ENCODE measurements at regions not wholly inside any gene's neighbourhood (a gene's known extent, or its start where the extent isn't known, plus 50 kb on each side); places are given as distances from the start of the nearest gene placed in this dataset.
"Not testable (repeated sequence)": the region's sequence is repeated elsewhere in the genome, so short reads cannot be mapped to it uniquely, and the experiment has no call there.

GRCh38 chr6:27604986-27605385 lies 132.1 kb upstream of the ZNF184 start:
- TF ChIP-seq, protein P1, sequence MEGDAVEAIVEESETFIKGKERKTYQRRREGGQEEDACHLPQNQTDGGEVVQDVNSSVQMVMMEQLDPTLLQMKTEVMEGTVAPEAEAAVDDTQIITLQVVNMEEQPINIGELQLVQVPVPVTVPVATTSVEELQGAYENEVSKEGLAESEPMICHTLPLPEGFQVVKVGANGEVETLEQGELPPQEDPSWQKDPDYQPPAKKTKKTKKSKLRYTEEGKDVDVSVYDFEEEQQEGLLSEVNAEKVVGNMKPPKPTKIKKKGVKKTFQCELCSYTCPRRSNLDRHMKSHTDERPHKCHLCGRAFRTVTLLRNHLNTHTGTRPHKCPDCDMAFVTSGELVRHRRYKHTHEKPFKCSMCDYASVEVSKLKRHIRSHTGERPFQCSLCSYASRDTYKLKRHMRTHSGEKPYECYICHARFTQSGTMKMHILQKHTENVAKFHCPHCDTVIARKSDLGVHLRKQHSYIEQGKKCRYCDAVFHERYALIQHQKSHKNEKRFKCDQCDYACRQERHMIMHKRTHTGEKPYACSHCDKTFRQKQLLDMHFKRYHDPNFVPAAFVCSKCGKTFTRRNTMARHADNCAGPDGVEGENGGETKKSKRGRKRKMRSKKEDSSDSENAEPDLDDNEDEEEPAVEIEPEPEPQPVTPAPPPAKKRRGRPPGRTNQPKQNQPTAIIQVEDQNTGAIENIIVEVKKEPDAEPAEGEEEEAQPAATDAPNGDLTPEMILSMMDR (IDR thresholded peaks at IDR 0.05; ENCODE audit: unreplicated experiment in 3 of 3), result no peak
- Mint-ChIP-seq H3K4me1 (peaks cover 21% of the 10 kb centered on the region), H3K36me3 (ENCODE audit: low read depth) (no peaks in the 10 kb centered on the region)

DNA sequence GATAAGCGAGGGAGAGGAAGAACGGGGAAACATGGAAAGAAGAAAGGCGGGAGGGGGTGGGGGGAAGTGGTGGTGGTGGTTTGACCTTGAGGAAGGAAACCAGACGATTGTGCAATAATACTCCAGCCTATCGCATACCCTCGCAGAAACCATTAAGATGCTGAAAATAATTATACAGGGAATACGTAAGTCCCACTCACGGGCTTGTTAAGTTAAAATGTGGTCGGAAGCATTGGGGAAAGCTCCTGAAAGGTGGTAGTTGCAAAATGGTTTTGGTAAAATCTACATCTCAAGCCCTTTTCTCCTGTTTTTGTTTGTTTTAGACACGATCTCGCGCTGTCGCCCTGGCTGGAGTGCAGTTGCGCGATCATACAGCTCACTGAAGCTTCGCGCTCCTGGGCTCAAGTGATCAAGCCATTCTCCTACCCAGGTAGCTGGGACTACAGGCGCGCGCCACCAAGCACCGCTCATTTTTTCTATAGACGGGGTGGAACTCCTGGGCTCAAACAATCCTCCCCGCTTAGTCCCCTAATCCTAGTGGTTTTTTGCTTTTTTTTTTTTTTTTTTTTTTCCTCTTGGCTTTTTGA lies 128.9 kb upstream of the ZNF184 start:
- TF ChIP-seq, protein P1 (IDR thresholded peaks at IDR 0.05; ENCODE audit: unreplicated experiment in 3 of 3), result no peak
- Mint-ChIP-seq H3K27me3 (ENCODE audit: low read depth) (peaks cover 99% of the 10 kb centered on the region), H3K36me3 (ENCODE audit: low read depth) (no peaks in the 10 kb centered on the region), H3K27ac (no peak overlapping the region), H3K9me3 (peaks cover 2% of the 10 kb centered on the region), H3K4me3 (peak overlapping the region; percentile 74 to 80 (median 79)), H3K4me1 (peaks cover 21% of the 10 kb centered on the region)

More at GRCh38 chr6:27604986-27605385, 132.1 kb upstream of the ZNF184 start:
- Mint-ChIP-seq H3K27me3 (ENCODE audit: low read depth) (peaks cover 87% of the 10 kb centered on the region), H3K27ac (peak overlapping the region in 2 of 3 experiments; percentile 54 to 71), H3K9me3 (no peaks in the 10 kb centered on the region), H3K4me3 (peak overlapping the region; percentile 85 to 88 (median 85))

DNA sequence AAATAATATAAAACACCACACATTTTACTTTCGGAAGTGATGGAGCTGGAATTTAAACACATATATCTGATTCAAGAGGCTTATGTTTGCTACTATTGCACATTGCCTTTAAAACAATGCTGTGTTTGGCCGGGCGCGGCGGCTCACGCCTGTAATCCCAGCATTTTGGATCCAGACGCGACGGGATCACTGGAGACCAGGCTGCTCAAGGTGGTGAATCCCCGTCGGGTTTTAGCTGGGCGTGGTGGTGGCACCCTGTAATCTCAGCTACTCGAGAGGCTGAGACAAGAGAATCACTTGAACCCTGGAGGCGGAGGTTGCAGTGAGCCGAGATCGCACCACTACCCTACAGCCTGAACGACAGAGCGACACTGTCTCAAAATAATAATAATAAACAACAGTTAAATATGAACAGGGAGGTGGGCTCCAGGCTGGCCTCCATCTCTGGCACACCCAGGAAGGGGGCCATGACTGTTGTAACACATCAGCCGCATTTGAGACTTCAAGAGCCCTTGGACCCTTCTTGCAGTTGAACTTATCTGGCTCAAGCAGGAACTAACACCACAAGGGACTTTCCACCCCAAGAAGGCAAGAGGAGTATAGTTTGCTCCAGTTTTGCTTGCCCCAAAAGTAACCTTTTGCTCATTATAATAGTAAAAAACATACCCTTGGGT lies 127.1 kb upstream of the ZNF184 start:
- H3K9me3 Mint-ChIP-seq, result peaks cover 2% of the 10 kb centered on the region
- no peak overlapping the region for H3K4me3 Mint-ChIP-seq
- H3K36me3 Mint-ChIP-seq (ENCODE audit: low read depth), result no peaks in the 10 kb centered on the region
- TF ChIP-seq, protein P1 (IDR thresholded peaks at IDR 0.05; ENCODE audit: unreplicated experiment in 3 of 3), result no peak
- H3K27me3 Mint-ChIP-seq (ENCODE audit: low read depth), result peaks cover 99% of the 10 kb centered on the region
- no peak overlapping the region for H3K27ac Mint-ChIP-seq
- peaks cover 14% of the 10 kb centered on the region for H3K4me1 Mint-ChIP-seq

GRCh38 chr6:27597031-27597567 lies 124.2 kb upstream of the ZNF184 start:
- H3K27me3 Mint-ChIP-seq (ENCODE audit: low read depth), result peaks cover 74% of the 10 kb centered on the region
- H3K4me3 Mint-ChIP-seq, result not testable (repeated sequence)

GRCh38 chr6:27593861-27594260 lies 121.0 kb upstream of the ZNF184 start:
- H3K4me1 Mint-ChIP-seq, result no peaks in the 10 kb centered on the region
- H3K36me3 Mint-ChIP-seq (ENCODE audit: low read depth), result no peaks in the 10 kb centered on the region
- H3K9me3 Mint-ChIP-seq, result no peaks in the 10 kb centered on the region
- H3K4me3 Mint-ChIP-seq, result no peak overlapping the region
- H3K27me3 Mint-ChIP-seq (ENCODE audit: low read depth), result peaks cover 41% of the 10 kb centered on the region
- no peak overlapping the region for H3K27ac Mint-ChIP-seq
- TF ChIP-seq, protein P1 (IDR thresholded peaks at IDR 0.05; ENCODE audit: unreplicated experiment in 3 of 3), result no peak

More at GRCh38 chr6:27597031-27597567, 124.2 kb upstream of the ZNF184 start:
- not testable (repeated sequence) for H3K4me1 Mint-ChIP-seq; H3K9me3 Mint-ChIP-seq; H3K36me3 Mint-ChIP-seq (ENCODE audit: low read depth); H3K27ac Mint-ChIP-seq

DNA sequence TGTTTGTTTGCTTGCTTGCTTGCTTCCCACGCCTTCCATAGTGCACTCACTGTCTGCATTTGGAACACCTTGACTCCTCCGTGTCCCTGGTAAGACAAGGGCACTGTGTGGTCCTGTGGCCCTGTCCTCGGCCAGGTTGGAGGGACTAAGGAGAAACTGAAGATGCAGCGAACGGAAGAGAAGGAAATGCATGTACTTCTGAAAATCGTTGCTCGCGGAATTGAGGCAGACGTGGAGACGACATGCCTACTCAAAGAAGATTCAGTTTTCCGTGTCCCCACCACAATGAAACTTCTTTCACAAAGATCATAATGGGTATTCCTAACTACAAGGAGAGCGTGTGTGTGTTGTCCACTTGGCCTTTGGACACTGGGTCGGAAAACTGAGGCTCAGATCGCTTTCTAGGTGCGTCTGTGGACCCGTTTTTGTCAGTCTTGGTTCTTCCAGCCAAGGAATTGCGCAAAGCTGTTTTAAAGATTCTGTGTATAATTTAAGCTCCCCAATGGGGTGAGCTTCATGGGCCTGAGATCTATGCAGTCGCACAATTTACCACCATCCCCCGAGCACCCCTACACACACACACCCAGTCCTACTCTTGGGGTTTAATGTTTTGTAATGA lies 120.4 kb upstream of the ZNF184 start:
- no peak overlapping the region for H3K4me3 Mint-ChIP-seq
- no peaks in the 10 kb centered on the region for H3K4me1 Mint-ChIP-seq
- H3K9me3 Mint-ChIP-seq, result no peaks in the 10 kb centered on the region
- no peak overlapping the region for H3K27ac Mint-ChIP-seq
- TF ChIP-seq, protein P1 (IDR thresholded peaks at IDR 0.05; ENCODE audit: unreplicated experiment in 3 of 3), result no peak
- peaks cover 39% of the 10 kb centered on the region for H3K27me3 Mint-ChIP-seq (ENCODE audit: low read depth)
- H3K36me3 Mint-ChIP-seq (ENCODE audit: low read depth), result no peaks in the 10 kb centered on the region
